HG02798 (cell line): ENCODE measurements at regions not wholly inside any gene's neighbourhood (a gene's known extent, or its start where the extent isn't known, plus 50 kb on each side); places are given as distances from the start of the nearest gene placed in this dataset.

Experiments
- ATAC-seq: cut with Tn5 transposase; IDR thresholded peaks from one replicate; pipeline ENCODE4 v1.9.1; 2021; ENCODE audit warnings: mild to moderate bottlenecking; ENCODE audit not compliant: unreplicated experiment, poor library complexity

- no peak for ATAC-seq
These were observed 67.3 kb upstream of the SPATS2L start for GRCh38 chr2:200239216-200239615.

GRCh38 chr2:200242570-200242969 lies 63.9 kb upstream of the SPATS2L start:
- ATAC-seq, result no peak

- no peak for ATAC-seq
These were observed 63.1 kb upstream of the SPATS2L start for GRCh38 chr2:200243441-200243840.

GRCh38 chr2:200244111-200244510 lies 62.4 kb upstream of the SPATS2L start:
- ATAC-seq, result no peak

GRCh38 chr2:200247494-200247893 lies 59.0 kb upstream of the SPATS2L start:
- ATAC-seq, result no peak

- no peak for ATAC-seq
These were observed 54.0 kb upstream of the SPATS2L start for GRCh38 chr2:200252265-200253067.

GRCh38 chr2:200253639-200254038 lies 52.9 kb upstream of the SPATS2L start:
- ATAC-seq, result no peak

GRCh38 chr2:200254773-200255172 lies 51.7 kb upstream of the SPATS2L start:
- ATAC-seq, result no peak

- no peak for ATAC-seq
These were observed 50.9 kb upstream of the SPATS2L start for GRCh38 chr2:200255549-200255948.
